H1 (cell line): ENCODE measurements at regions not wholly inside any gene's neighbourhood (a gene's known extent, or its start where the extent isn't known, plus 50 kb on each side); places are given as distances from the start of the nearest gene placed in this dataset.

Experiments
- CTCF ChIA-PET: fragments of 300-600 bp; sonication (Branson Sonifier 250); formaldehyde crosslinking; loops from one replicate; lab custom pipeline; 2021; ENCODE audit not compliant: partially characterized antibody; lab: Charles Lee
- POLR2A ChIA-PET: fragments of 300-600 bp; sonication (Branson Sonifier 250); formaldehyde crosslinking; loops from one replicate; lab custom pipeline; 2021; ENCODE audit warnings: inconsistent platforms; ENCODE audit not compliant: partially characterized antibody; lab: Charles Lee
- DNase-seq, 2 experiments: peaks; one replicate each; pipeline versions ENCODE4 v3.0.0 to v3.0.0-alpha.2; 2010 to 2022; ENCODE audit warnings: low spot score in 2 of 2, low read depth in 1 of 2, mixed read lengths in 1 of 2
- FAIRE-seq: peaks from 2 replicates; lab custom pipeline; 2011; peaks lifted over from hg19 to GRCh38; lab: Jason Lieb, UNC
- H2AFZ ChIP-seq: 2 replicates; pipeline ENCODE4 v1.8.1; 2012; ENCODE audit warnings: low read length, inconsistent platforms
- H2AK5ac ChIP-seq: 2 replicates; pipeline ENCODE4 v1.6.1; 2013; ENCODE audit warnings: low read depth, low read length
- H2BK120ac ChIP-seq: replicated peaks from 2 replicates; pipeline ENCODE3; 2013; ENCODE audit warnings: low read depth, low read length, inconsistent platforms
- H2BK12ac ChIP-seq: 2 replicates; pipeline ENCODE4 v1.6.1; 2013; ENCODE audit warnings: low read depth, low read length
- H2BK15ac ChIP-seq: 2 replicates; pipeline ENCODE4 v1.6.1; 2013; ENCODE audit warnings: low read length
- H2BK20ac ChIP-seq: 2 replicates; pipeline ENCODE4 v1.6.1; 2013; ENCODE audit warnings: low read length
- H2BK5ac ChIP-seq: 2 replicates; pipeline ENCODE4 v1.6.1; 2013; ENCODE audit warnings: low read depth, low read length
- H3K14ac ChIP-seq: 2 replicates; pipeline ENCODE4 v1.6.1; 2013; ENCODE audit warnings: inconsistent platforms; ENCODE audit not compliant: insufficient read length
- H3K18ac ChIP-seq: 2 replicates; pipeline ENCODE4 v1.6.1; 2013; ENCODE audit warnings: low read length; ENCODE audit errors: extremely low read depth
- H3K23ac ChIP-seq: 2 replicates; pipeline ENCODE4 v1.6.1; 2013; ENCODE audit warnings: inconsistent platforms; ENCODE audit not compliant: insufficient read length
- H3K23me2 ChIP-seq: 2 replicates; pipeline ENCODE4 v1.6.1; 2013; ENCODE audit warnings: low read depth, low read length
- H3K27ac ChIP-seq: 2 replicates; pipeline ENCODE4 v1.6.1; 2011; ENCODE audit warnings: low read depth, low read length, inconsistent platforms
- H3K27me3 ChIP-seq, 4 experiments: replicated peaks in 1 of 4; 1 replicate in 1 of 4; 2 replicates in 3 of 4; pipeline versions ENCODE4 v1.6.1 to v1.8.1; 2011 to 2013; ENCODE audit warnings: low read length in 3 of 4, mild to moderate bottlenecking in 3 of 4, inconsistent platforms in 2 of 4, mixed read lengths in 2 of 4, moderate library complexity in 1 of 4; ENCODE audit not compliant: control insufficient read depth in 3 of 4, insufficient read depth in 3 of 4; ENCODE audit errors: extremely low read depth in 1 of 4
- H3K36me3 ChIP-seq, 4 experiments: 2 replicates each; pipeline versions ENCODE4 v1.6.1 to v1.8.1; 2011 to 2013; ENCODE audit warnings: mild to moderate bottlenecking in 4 of 4, low read length in 3 of 4, moderate library complexity in 2 of 4, control low read depth in 1 of 4, inconsistent platforms in 1 of 4; ENCODE audit not compliant: insufficient read depth in 4 of 4, control insufficient read depth in 2 of 4
- H3K4ac ChIP-seq: replicated peaks from 2 replicates; pipeline ENCODE3; 2013; ENCODE audit warnings: low read length, low read depth, mixed read lengths, inconsistent platforms; ENCODE audit not compliant: insufficient read length
- H3K4me1 ChIP-seq, 4 experiments: replicated peaks in 1 of 4; 1 replicate in 1 of 4; 2 replicates in 3 of 4; pipeline versions ENCODE4 v1.6.1 to v1.8.1; 2011 to 2013; ENCODE audit warnings: low read length in 3 of 4, inconsistent platforms in 2 of 4, mixed read lengths in 1 of 4; ENCODE audit not compliant: insufficient read depth in 4 of 4, control insufficient read depth in 3 of 4
- H3K4me2 ChIP-seq, 2 experiments: 2 replicates each; pipeline versions ENCODE4 v1.6.1 to v1.8.1; 2011 to 2013; ENCODE audit warnings: low read depth in 2 of 2, low read length in 2 of 2, control low read depth in 1 of 2, inconsistent platforms in 1 of 2, mild to moderate bottlenecking in 1 of 2; ENCODE audit not compliant: insufficient read depth in 1 of 2
- H3K4me3 ChIP-seq, 4 experiments: fragments of 200-600, 300-600 bp in 1 of 4; sonication (generic), shearing (Covaris generic), sonication (Bioruptor Twin) in 1 of 4; 2 replicates each; pipeline versions ENCODE4 v1.5.1 to v1.8.1; 2011 to 2016; ENCODE audit warnings: low read length in 4 of 4, low read depth in 3 of 4, control low read depth in 2 of 4, inconsistent platforms in 2 of 4, mild to moderate bottlenecking in 2 of 4, mixed read lengths in 1 of 4, moderate library complexity in 1 of 4; ENCODE audit not compliant: insufficient read depth in 2 of 4; ENCODE audit errors: extremely low read depth in 1 of 4
- H3K56ac ChIP-seq: replicated peaks from 2 replicates; pipeline ENCODE3; 2013; ENCODE audit warnings: low read depth, mild to moderate bottlenecking, mixed read lengths, low read length, inconsistent platforms; ENCODE audit not compliant: insufficient read length
- H3K79me1 ChIP-seq: 2 replicates; pipeline ENCODE4 v1.6.1; 2013; ENCODE audit warnings: low read depth, low read length, control low read depth
- H3K79me2 ChIP-seq, 2 experiments: 2 replicates each; pipeline versions ENCODE4 v1.6.1 to v1.8.1; 2012 to 2013; ENCODE audit warnings: low read length in 2 of 2, mild to moderate bottlenecking in 2 of 2, inconsistent platforms in 1 of 2; ENCODE audit not compliant: insufficient read depth in 2 of 2, control insufficient read depth in 1 of 2
- H3K9ac ChIP-seq, 4 experiments: replicated peaks in 1 of 4; 1 replicate in 1 of 4; 2 replicates in 3 of 4; pipeline versions ENCODE4 v1.6.1 to v1.8.1; 2011 to 2013; ENCODE audit warnings: low read depth in 3 of 4, low read length in 3 of 4, control low read depth in 2 of 4, mild to moderate bottlenecking in 2 of 4, moderate library complexity in 2 of 4, inconsistent platforms in 1 of 4; ENCODE audit errors: extremely low read depth in 1 of 4
- H3K9me3 ChIP-seq, 2 experiments: 2 replicates each; pipeline versions ENCODE4 v1.6.1 to v1.8.1; 2012 to 2013; ENCODE audit warnings: mild to moderate bottlenecking in 2 of 2, moderate library complexity in 2 of 2, control low read depth in 1 of 2, inconsistent platforms in 1 of 2, low read depth in 1 of 2, low read length in 1 of 2, mixed read lengths in 1 of 2; ENCODE audit not compliant: insufficient read depth in 2 of 2
- H4K20me1 ChIP-seq, 2 experiments: replicated peaks in 1 of 2; 2 replicates each; pipeline versions ENCODE3 to v1.8.1; 2011 to 2013; ENCODE audit warnings: inconsistent platforms in 2 of 2, low read length in 2 of 2, mild to moderate bottlenecking in 1 of 2; ENCODE audit not compliant: insufficient read depth in 2 of 2, control insufficient read depth in 1 of 2
- H4K5ac ChIP-seq: 2 replicates; pipeline ENCODE4 v1.6.1; 2013; ENCODE audit warnings: low read length, low read depth, mixed read lengths, inconsistent platforms; ENCODE audit not compliant: insufficient read length
- H4K8ac ChIP-seq: 2 replicates; pipeline ENCODE4 v1.8.0; 2013; ENCODE audit warnings: mild to moderate bottlenecking, moderate library complexity, low read length, inconsistent platforms; ENCODE audit not compliant: insufficient read depth; ENCODE audit errors: extremely low read depth
- H4K91ac ChIP-seq: replicated peaks from 2 replicates; pipeline ENCODE3; 2013; ENCODE audit warnings: low read length, mixed read lengths, inconsistent platforms; ENCODE audit not compliant: insufficient read length
- JUND ChIP-seq: IDR thresholded peaks from 2 replicates; pipeline ENCODE4 v1.6.1; 2011; ENCODE audit warnings: mild to moderate bottlenecking, improper control_type of control experiment, low read length
- SP1 ChIP-seq: IDR thresholded peaks from 2 replicates; pipeline ENCODE4 v1.6.1; 2011; ENCODE audit warnings: low read depth, low read length
- ZNF274 ChIP-seq: IDR thresholded peaks from 2 replicates; pipeline ENCODE4 v1.7.0; 2012; ENCODE audit warnings: low read length, borderline replicate concordance; ENCODE audit errors: extremely low read depth
- WGBS, 2 experiments: shearing (Covaris generic) in 1 of 2; methylation state at CpG; one replicate each; pipeline versions ENCODE4 v1.1.6 to v1.1.7; 2013 to 2015; ENCODE audit warnings: low lambda C conversion rate in 2 of 2, mixed read lengths in 2 of 2, inconsistent platforms in 1 of 2, low coverage in 1 of 2, missing lambda C conversion rate in 1 of 2; ENCODE audit not compliant: insufficient replicate concordance in 2 of 2, insufficient coverage in 1 of 2, insufficient read length in 1 of 2; ENCODE audit errors: extremely low coverage in 1 of 2, missing lambda C conversion rate in 1 of 2; 5-methylcytosine and 5-hydroxymethylcytosine counted together

DNA sequence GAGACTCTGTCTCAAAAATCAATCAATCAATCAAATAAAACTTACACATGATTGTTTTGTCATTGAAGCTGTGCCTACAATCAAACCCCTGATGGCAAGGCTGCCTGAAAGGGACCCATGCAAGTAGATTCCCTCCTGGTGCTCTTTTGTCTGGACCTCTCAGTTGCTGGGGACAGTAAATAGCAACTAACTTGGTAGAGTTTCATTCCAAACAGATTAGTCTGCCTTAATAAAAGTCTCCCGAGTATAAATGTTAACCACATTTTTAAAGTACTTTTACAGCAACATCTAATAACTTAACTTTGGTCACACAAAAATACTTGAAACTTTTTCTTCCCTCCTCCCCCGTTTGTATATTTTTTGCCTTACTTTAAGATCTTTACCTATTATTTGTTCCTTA lies 105.5 kb downstream of the FEM1C start:
- WGBS, 2 experiments, result 87% methylated on average over 2 of the region's 2 CpGs; no CpG with 5 or more reads in 1 of the 2 experiments
- Histone ChIP-seq H3K27me3 (no peaks in the 10 kb centered on the region), H4K5ac (no peak overlapping the region), H3K14ac (no peak overlapping the region), H3K23ac (no peak overlapping the region), H3K9me3 (peaks cover 20 to 21% of the 10 kb centered on the region in 2 experiments), H3K18ac (no peak overlapping the region), H3K27ac (no peak overlapping the region), H2BK15ac (no peak overlapping the region), H3K4me3 (no peak overlapping the region), H3K4me2 (no peak overlapping the region), H3K4ac (no peak overlapping the region), H2AK5ac (no peak overlapping the region), H3K23me2 (no peaks in the 10 kb centered on the region), H2BK12ac (no peak overlapping the region), H2BK5ac (no peak overlapping the region), H2BK120ac (no peak overlapping the region), H3K36me3 (no peaks in the 10 kb centered on the region), H2AFZ (no peak overlapping the region), H4K91ac (no peak overlapping the region), H4K8ac (no peak overlapping the region), H3K56ac (no peak overlapping the region), H2BK20ac (no peak overlapping the region), H3K4me1 (no peaks in the 10 kb centered on the region), H3K9ac (no peak overlapping the region), H3K79me2 (no peaks in the 10 kb centered on the region), H4K20me1 (no peaks in the 10 kb centered on the region), H3K79me1 (no peaks in the 10 kb centered on the region)
- no peak for FAIRE-seq
- ChIA-PET POLR2A (no interaction called here), CTCF (no interaction called here)
- no peak for DNase-seq
- TF ChIP-seq SP1 (no peak), JUND (no peak), ZNF274 (no peak)
- TF ChIP-seq, all 59 proteins: peak for 0
